Stimulated activated CD4-positive, alpha-beta T cell treated with anti-CD3 and anti-CD28 coated beads, TNF-alpha, amount 100 ng/mL, for 24 hours (primary cell): ENCODE measurements at regions not wholly inside any gene's neighbourhood (a gene's known extent, or its start where the extent isn't known, plus 50 kb on each side); places are given as distances from the start of the nearest gene placed in this dataset.

Experiments
- DNase-seq, 3 experiments: peaks; one replicate each; pipeline ENCODE4 v3.0.0-alpha.2; 2020; ENCODE audit warnings: low read depth in 3 of 3

- no peak for DNase-seq
These were observed 49.7 kb downstream of the GLI2 start for GRCh38 chr2:120785228-120785966.

DNA sequence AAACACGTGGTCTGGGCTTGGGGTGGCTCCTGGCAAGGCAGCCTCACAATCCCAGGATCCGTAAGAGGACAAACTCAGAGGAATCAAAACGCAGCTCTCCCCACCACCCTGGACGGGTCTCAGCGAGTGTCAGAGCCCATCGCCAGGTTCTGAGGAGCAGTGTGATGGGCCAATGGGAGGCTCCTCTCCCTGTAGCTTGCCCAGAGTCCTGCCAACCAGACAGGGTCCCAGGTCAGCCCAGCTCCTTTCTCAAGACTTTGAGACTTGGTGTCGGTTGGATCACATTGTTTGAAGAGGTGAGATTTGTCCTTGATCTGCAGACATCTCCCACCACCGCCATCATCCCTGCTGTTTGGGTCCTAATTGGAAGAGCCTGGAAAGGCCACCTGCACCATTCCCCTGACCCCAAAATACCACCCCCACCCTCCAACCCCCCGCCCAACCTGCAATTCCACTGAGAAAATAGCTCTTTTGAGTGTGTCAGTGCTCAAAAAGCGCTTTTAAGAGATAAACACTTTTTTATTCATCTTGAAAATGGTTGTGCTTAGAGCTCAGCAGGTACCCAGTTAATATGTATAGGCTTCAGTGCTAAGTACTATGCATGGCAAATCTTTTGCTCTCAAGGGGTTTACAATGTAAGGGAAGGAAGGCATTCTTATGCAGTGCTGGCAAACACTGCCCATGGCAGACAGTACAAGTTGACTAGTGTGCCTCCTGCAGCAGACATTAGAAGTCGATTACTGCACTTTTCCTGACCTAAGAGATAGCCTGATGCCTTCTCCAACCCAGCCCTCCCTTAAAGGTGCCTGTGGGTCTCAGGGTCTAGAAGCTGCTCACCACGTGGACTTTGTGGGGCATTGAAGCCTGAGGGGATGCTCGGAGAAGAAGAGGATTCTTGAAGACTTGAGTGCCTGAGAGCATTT is 50.6 kb downstream of the GLI2 start:
- no peak for DNase-seq

DNA sequence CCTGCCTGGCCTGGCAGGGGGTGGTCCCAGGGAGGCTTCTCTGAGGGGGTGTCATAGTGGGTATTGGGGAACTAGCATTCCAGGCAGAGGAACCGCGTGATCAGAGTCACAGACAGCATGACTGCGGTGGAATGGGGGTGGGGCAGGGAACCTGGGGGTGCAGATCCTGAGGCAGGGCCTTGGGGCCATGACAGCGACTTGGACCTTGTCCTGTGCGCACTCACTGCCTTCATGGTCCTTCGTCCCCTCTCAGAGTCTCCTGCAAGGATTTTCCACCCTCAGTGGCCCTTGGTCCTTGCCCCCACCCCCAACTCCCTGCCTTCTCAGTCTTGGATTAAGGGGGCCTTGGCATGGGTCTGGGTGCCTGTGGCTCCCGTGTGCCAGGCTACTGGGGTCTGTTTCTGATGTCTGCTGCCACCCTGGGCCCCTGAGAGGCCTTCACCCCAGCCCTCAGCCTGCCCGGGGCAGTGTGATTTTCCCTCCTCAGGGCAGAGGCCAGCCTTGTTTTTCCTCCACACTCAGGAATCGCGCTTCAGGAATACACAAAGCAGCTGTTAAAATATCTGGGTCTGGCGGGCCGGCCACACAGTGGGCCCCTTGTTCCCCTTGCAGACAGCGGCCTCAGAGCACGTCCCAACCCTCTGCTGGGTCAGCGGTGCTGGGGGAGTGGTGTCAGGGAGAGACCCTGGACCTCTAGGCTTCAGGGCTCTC is 51.6 kb downstream of the GLI2 start:
- DNase-seq, result no peak

DNA sequence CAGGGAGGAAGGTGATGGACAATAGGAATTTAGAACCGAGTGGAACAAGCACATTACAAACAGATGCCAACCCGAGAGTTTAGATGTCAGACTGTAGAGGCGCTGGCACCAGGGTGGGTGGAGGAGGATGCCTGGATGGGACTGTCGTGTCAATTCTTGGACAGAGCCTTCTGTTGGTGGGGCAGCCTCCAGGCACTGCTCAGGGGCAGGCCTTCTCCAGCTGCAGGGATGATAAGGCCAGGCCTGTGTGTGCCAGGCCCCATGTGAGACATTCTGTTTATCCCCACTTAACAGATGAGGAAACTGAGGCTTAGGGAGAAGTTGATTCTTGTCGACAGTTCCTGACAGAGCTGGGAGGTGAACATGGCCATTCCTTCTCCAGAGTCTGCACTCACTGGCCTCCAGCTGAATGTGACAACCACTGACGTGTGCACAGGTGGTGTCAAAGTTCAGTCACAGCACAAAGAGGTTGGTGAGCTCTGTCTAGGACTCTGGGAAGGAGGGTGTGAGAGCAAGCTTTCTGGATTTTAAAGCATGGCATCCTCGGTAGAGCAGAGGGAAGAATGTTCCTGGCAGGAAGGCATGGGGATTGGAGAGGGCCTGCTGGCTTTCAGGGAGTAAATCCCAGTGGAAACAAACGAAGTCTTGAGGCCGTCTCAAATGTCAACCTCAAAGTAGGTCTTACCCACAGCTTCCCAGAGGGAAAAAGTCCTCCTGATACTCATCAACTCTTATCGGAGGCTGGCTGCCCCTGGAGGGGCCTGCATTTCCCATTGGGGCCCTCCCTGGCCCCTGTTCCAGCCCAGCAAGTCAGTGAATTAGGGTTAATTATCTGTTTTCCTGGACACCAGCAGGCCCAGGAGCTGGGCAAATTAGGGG is 52.4 kb downstream of the GLI2 start:
- no peak for DNase-seq

GRCh38 chr2:120791243-120791961 is 55.7 kb downstream of the GLI2 start:
- DNase-seq, result no peak

GRCh38 chr2:120791962-120792297 is 56.3 kb downstream of the GLI2 start:
- no peak for DNase-seq

- no peak for DNase-seq
These were observed 58.2 kb downstream of the GLI2 start for GRCh38 chr2:120793682-120794403.

DNA sequence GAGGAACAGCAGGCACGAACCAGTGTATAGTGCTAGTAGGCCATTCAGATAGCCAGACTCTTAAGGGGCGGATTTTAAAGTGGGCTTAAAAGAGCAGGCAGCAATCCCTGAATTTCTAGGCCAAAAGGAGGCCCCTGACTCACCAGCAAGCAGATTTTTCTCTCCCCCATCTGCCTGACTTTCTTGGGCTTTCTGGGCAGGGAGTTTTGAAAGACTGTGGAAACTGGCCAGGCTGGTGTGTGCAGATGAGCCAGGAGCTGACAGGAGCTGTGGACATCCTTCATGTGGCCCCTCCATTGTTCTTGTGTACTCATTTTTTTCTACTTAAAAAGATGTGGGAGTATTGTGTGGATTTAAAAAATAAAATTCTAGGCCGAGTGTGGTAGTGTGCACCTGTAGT is 59.0 kb downstream of the GLI2 start:
- DNase-seq, result no peak

- no peak for DNase-seq
These were observed 60.4 kb downstream of the GLI2 start for GRCh38 chr2:120796094-120796493.

- DNase-seq, result no peak
These were observed 62.0 kb downstream of the GLI2 start for GRCh38 chr2:120797421-120798221.

DNA sequence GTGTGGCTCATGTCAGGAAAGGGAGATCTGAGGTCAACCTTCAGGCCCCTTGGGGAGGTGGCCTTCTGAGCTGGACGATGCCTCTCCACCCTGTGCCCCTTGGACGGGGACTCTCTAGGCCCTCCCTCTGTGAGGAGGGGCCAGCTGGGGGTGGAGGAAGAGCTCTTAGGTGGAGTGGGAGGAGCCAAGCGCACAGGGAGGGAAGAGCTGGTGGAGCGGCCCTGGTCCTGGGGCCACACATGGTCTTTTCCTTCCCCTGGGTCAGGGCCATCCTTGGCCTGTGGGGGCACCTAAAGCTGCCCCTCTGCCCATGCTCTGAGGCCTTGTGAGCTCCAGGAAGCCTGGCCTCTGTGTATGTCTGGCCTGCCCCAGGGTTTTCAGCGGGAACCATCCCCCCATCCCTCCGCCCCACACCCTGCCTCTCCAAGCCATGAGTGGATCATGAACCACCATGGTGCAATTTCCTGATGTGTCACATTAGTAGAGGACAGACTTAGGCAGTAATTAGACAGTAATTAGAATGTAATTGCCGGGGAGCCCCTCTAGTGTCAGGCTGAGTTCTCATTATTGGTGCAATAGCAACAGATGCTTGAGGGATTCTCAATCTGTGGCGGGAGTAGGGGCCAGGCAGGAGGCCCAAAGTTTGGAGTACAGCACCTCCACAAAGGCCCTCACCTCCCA is 63.0 kb downstream of the GLI2 start:
- DNase-seq, result no peak

- DNase-seq, result no peak
These were observed 66.5 kb downstream of the GLI2 start for GRCh38 chr2:120802158-120802557.

GRCh38 chr2:120802867-120803484 is 67.3 kb downstream of the GLI2 start:
- no peak for DNase-seq

GRCh38 chr2:120803764-120804335 is 68.2 kb downstream of the GLI2 start:
- no peak for DNase-seq

- no peak for DNase-seq
These were observed 68.8 kb downstream of the GLI2 start for GRCh38 chr2:120804459-120804858.

- no peak for DNase-seq
These were observed 69.3 kb downstream of the GLI2 start for GRCh38 chr2:120805011-120805410.

- no peak for DNase-seq
These were observed 69.9 kb downstream of the GLI2 start for GRCh38 chr2:120805602-120806001.

GRCh38 chr2:120807751-120808150 is 72.1 kb downstream of the GLI2 start:
- DNase-seq, result no peak
